Neural cell (in vitro differentiated cells): ENCODE measurements at regions not wholly inside any gene's neighbourhood (a gene's known extent, or its start where the extent isn't known, plus 50 kb on each side); places are given as distances from the start of the nearest gene placed in this dataset.

Experiments
- H2AFZ ChIP-seq: fragments of 200-600, 300-800 bp; sonication (generic), shearing (Covaris generic); 2 replicates; pipeline ENCODE4 v1.6.0; 2014; ENCODE audit warnings: low read depth, mild to moderate bottlenecking, antibody characterized with exemption, low read length, moderate library complexity
- H3F3A ChIP-seq: fragments of 200-600 bp; shearing (Covaris generic); 2 replicates; pipeline ENCODE4 v1.6.1; 2016; ENCODE audit warnings: mild to moderate bottlenecking, moderate library complexity, mixed read lengths, antibody characterized with exemption, low read length; ENCODE audit not compliant: insufficient read depth, poor library complexity, severe bottlenecking
- H3K27ac ChIP-seq: fragments of 200-600, 300-800 bp; sonication (generic), shearing (Covaris generic); 2 replicates; pipeline ENCODE4 v1.5.1; 2014; ENCODE audit warnings: mild to moderate bottlenecking, low read length, moderate library complexity
- H3K27me3 ChIP-seq: fragments of 300-800, 200-600 bp; sonication (generic), shearing (Covaris generic); 2 replicates; pipeline ENCODE4 v1.6.0; 2014; ENCODE audit warnings: mild to moderate bottlenecking, low read depth, low read length, moderate library complexity; ENCODE audit not compliant: insufficient read depth
- H3K36me3 ChIP-seq: fragments of 300-800, 200-600 bp; sonication (generic), shearing (Covaris generic); 2 replicates; pipeline ENCODE4 v1.5.1; 2014; ENCODE audit warnings: mild to moderate bottlenecking, antibody characterized with exemption, low read length, moderate library complexity; ENCODE audit not compliant: insufficient read depth
- H3K4me2 ChIP-seq: fragments of 300-800, 200-600 bp; sonication (generic), shearing (Covaris generic); 2 replicates; pipeline ENCODE4 v1.6.0; 2014; ENCODE audit warnings: mild to moderate bottlenecking, low read length
- H3K4me3 ChIP-seq: fragments of 300-800, 200-600 bp; sonication (generic), shearing (Covaris generic); 2 replicates; pipeline ENCODE4 v1.5.1; 2014; ENCODE audit warnings: mild to moderate bottlenecking, low read length, moderate library complexity
- H3K79me2 ChIP-seq: fragments of 200-600 bp; shearing (Covaris generic); replicated peaks from 2 replicates; pipeline ENCODE4 v1.6.0; 2014; ENCODE audit warnings: mild to moderate bottlenecking, low read length, moderate library complexity; ENCODE audit not compliant: insufficient read depth
- H3K9ac ChIP-seq: fragments of 300-800, 200-600 bp; sonication (generic), shearing (Covaris generic); 2 replicates; pipeline ENCODE4 v1.6.1; 2016; ENCODE audit warnings: mild to moderate bottlenecking, low read length, mixed read lengths
- H3K9me2 ChIP-seq: fragments of 200-600 bp; shearing (Covaris generic); 2 replicates; pipeline ENCODE4 v1.6.1; 2016; ENCODE audit warnings: mild to moderate bottlenecking, low read length, mixed read lengths; ENCODE audit not compliant: insufficient read depth
- H3K9me3 ChIP-seq: fragments of 200-600, 300-800 bp; sonication (generic), shearing (Covaris generic); 2 replicates; pipeline ENCODE4 v1.6.1; 2016; ENCODE audit warnings: mild to moderate bottlenecking, mixed run types, low read length, moderate library complexity, mixed read lengths
- H4K20me1 ChIP-seq: fragments of 200-600 bp; shearing (Covaris generic); 2 replicates; pipeline ENCODE4 v1.6.1; 2016; ENCODE audit warnings: mild to moderate bottlenecking, mixed run types; ENCODE audit not compliant: insufficient read depth
- CTCF ChIP-seq: fragments of 450-650 bp; IDR thresholded peaks from 2 replicates; pipeline ENCODE4 v1.5.1; 2014; ENCODE audit warnings: antibody characterized with exemption, mild to moderate bottlenecking, moderate library complexity; ENCODE audit not compliant: poor library complexity, severe bottlenecking
- EP300 ChIP-seq: fragments of 450-650 bp; conservative IDR thresholded peaks from 2 replicates; pipeline ENCODE4 v1.6.1; 2014; ENCODE audit warnings: antibody characterized with exemption, mild to moderate bottlenecking, moderate library complexity; ENCODE audit not compliant: poor library complexity, severe bottlenecking
- MXI1 ChIP-seq: fragments of 450-650 bp; conservative IDR thresholded peaks from 2 replicates; pipeline ENCODE4 v1.6.1; 2014; ENCODE audit warnings: antibody characterized with exemption, mild to moderate bottlenecking; ENCODE audit not compliant: poor library complexity, severe bottlenecking
- POLR2AphosphoS5 ChIP-seq: IDR thresholded peaks from 2 replicates; pipeline ENCODE4 v1.6.1; 2012
- RAD21 ChIP-seq: fragments of 450-650 bp; conservative IDR thresholded peaks from 2 replicates; pipeline ENCODE4 v1.6.1; 2014; ENCODE audit warnings: antibody characterized with exemption, mild to moderate bottlenecking, moderate library complexity
- REST ChIP-seq: IDR thresholded peaks from 2 replicates; pipeline ENCODE4 v1.6.1; 2012; ENCODE audit warnings: borderline replicate concordance
- SMC3 ChIP-seq: fragments of 450-650 bp; conservative IDR thresholded peaks from 2 replicates; pipeline ENCODE4 v1.6.1; 2014; ENCODE audit warnings: antibody characterized with exemption, mild to moderate bottlenecking, moderate library complexity; ENCODE audit not compliant: poor library complexity
- TAF1 ChIP-seq: IDR thresholded peaks from 2 replicates; pipeline ENCODE4 v1.6.1; 2012; ENCODE audit warnings: low read depth

- Histone ChIP-seq H3K36me3 (no peaks in the 10 kb centered on the region), H3K9me3 (no peaks in the 10 kb centered on the region), H3K27ac (peak overlapping the region; percentile 89), H3K4me3 (peak overlapping the region; percentile 25), H4K20me1 (no peaks in the 10 kb centered on the region), H3K9me2 (no peaks in the 10 kb centered on the region), H3K9ac (peak overlapping the region; percentile 19), H3K4me2 (peak overlapping the region; percentile 11), H3K27me3 (no peaks in the 10 kb centered on the region), H3K79me2 (no peaks in the 10 kb centered on the region), H2AFZ (no peak overlapping the region), H3F3A (peaks cover 9% of the 10 kb centered on the region)
- TF ChIP-seq RAD21 (peak; percentile 23), MXI1 (peak; percentile 57), REST (peak; percentile 27), CTCF (no peak), EP300 (peak; percentile 97), POLR2AphosphoS5 (peak; percentile 77)
Observed at GRCh38 chr15:37220949-37221670, 120.8 kb upstream of the MEIS2 start.

GRCh38 chr15:37221671-37222145 is 121.4 kb upstream of the MEIS2 start:
- peak overlapping the region; percentile 19 for H3K9ac ChIP-seq
- H3K9me2 ChIP-seq = no peaks in the 10 kb centered on the region
- no peaks in the 10 kb centered on the region for H3K9me3 ChIP-seq
- no peaks in the 10 kb centered on the region for H3K79me2 ChIP-seq
- no peak overlapping the region for H2AFZ ChIP-seq
- no peaks in the 10 kb centered on the region for H3K27me3 ChIP-seq
- no peaks in the 10 kb centered on the region for H3K36me3 ChIP-seq
- TF ChIP-seq POLR2AphosphoS5 (no peak), CTCF (no peak), SMC3 (no peak), RAD21 (no peak), TAF1 (no peak), MXI1 (no peak)
- no peaks in the 10 kb centered on the region for H4K20me1 ChIP-seq
- peaks cover 9% of the 10 kb centered on the region for H3F3A ChIP-seq
- peak overlapping the region; percentile 25 for H3K4me3 ChIP-seq
- H3K4me2 ChIP-seq = no peak overlapping the region
- H3K27ac ChIP-seq = peak overlapping the region; percentile 89
